Astrocyte (in vitro differentiated cells and primary cell): ENCODE measurements at regions not wholly inside any gene's neighbourhood (a gene's known extent, or its start where the extent isn't known, plus 50 kb on each side); places are given as distances from the start of the nearest gene placed in this dataset.

Experiments
- DNase-seq: peaks from one replicate; pipeline ENCODE4 v3.0.0-alpha.2; 2010; ENCODE audit warnings: low read depth
- FAIRE-seq: peaks from 2 replicates; lab custom pipeline; 2011; peaks lifted over from hg19 to GRCh38; lab: Jason Lieb, UNC
- H2AFZ ChIP-seq: 2 replicates; pipeline ENCODE4 v1.6.0; 2012; ENCODE audit warnings: low read depth, low read length, inconsistent platforms
- H3K27ac ChIP-seq: 2 replicates; pipeline ENCODE4 v1.5.1; 2011; ENCODE audit warnings: low read depth, low read length, inconsistent platforms
- H3K27me3 ChIP-seq: 2 replicates; pipeline ENCODE4 v1.6.0; 2011; ENCODE audit warnings: low read length, inconsistent platforms; ENCODE audit not compliant: insufficient read depth
- H3K36me3 ChIP-seq: 2 replicates; pipeline ENCODE4 v1.5.1; 2011; ENCODE audit warnings: low read length, inconsistent platforms; ENCODE audit not compliant: insufficient read depth
- H3K4me1 ChIP-seq: 2 replicates; pipeline ENCODE4 v1.5.1; 2011; ENCODE audit warnings: low read length, inconsistent platforms; ENCODE audit not compliant: insufficient read depth
- H3K4me2 ChIP-seq: 2 replicates; pipeline ENCODE4 v1.6.0; 2012; ENCODE audit warnings: low read length, inconsistent platforms
- H3K4me3 ChIP-seq: 2 replicates; pipeline ENCODE4 v1.5.1; 2011; ENCODE audit warnings: low read depth, mild to moderate bottlenecking, low read length, inconsistent platforms; ENCODE audit not compliant: insufficient read depth
- H3K79me2 ChIP-seq: 2 replicates; pipeline ENCODE4 v1.6.0; 2012; ENCODE audit warnings: mild to moderate bottlenecking, low read length, inconsistent platforms; ENCODE audit not compliant: insufficient read depth
- H3K9ac ChIP-seq: 2 replicates; pipeline ENCODE4 v1.6.0; 2012; ENCODE audit warnings: mild to moderate bottlenecking, low read length, inconsistent platforms
- H3K9me3 ChIP-seq: 2 replicates; pipeline ENCODE4 v1.5.1; 2012; ENCODE audit warnings: low read depth, mild to moderate bottlenecking, low read length, inconsistent platforms; ENCODE audit not compliant: insufficient read depth
- H4K20me1 ChIP-seq: 2 replicates; pipeline ENCODE4 v1.6.0; 2012; ENCODE audit warnings: low read length, inconsistent platforms; ENCODE audit not compliant: insufficient read depth
- H3K27ac Mint-ChIP-seq: one replicate; pipeline ENCODE4 v1.8.0; 2021; ENCODE audit warnings: mild to moderate bottlenecking, mixed read lengths; ENCODE audit not compliant: unreplicated experiment
- H3K27me3 Mint-ChIP-seq: one replicate; pipeline ENCODE4 v1.8.0; 2021; ENCODE audit warnings: low read depth, mixed read lengths; ENCODE audit not compliant: unreplicated experiment
- H3K36me3 Mint-ChIP-seq: one replicate; pipeline ENCODE4 v1.8.0; 2021; ENCODE audit warnings: low read depth, mixed read lengths; ENCODE audit not compliant: unreplicated experiment
- H3K4me1 Mint-ChIP-seq: one replicate; pipeline ENCODE4 v1.8.0; 2021; ENCODE audit warnings: low read depth, mixed read lengths; ENCODE audit not compliant: unreplicated experiment
- H3K4me3 Mint-ChIP-seq: one replicate; pipeline ENCODE4 v1.8.0; 2021; ENCODE audit warnings: mild to moderate bottlenecking, moderate library complexity, mixed read lengths; ENCODE audit not compliant: unreplicated experiment
- H3K9me3 Mint-ChIP-seq: one replicate; pipeline ENCODE4 v1.8.0; 2021; ENCODE audit warnings: mild to moderate bottlenecking, mixed read lengths; ENCODE audit not compliant: unreplicated experiment
- CTCF ChIP-seq: IDR thresholded peaks from 2 replicates; pipeline ENCODE4 v1.5.1; 2011; ENCODE audit warnings: low read depth, mild to moderate bottlenecking, inconsistent platforms, low read length, moderate library complexity; ENCODE audit not compliant: insufficient read depth
- EZH2 ChIP-seq: IDR thresholded peaks from 2 replicates; pipeline ENCODE4 v1.6.1; 2012; ENCODE audit warnings: mild to moderate bottlenecking, low read length, inconsistent platforms; ENCODE audit not compliant: insufficient read depth

GRCh38 chrX:98071331-98071730 lies 1187.6 kb downstream of the RPA4 start:
- H3K27me3 Mint-ChIP-seq = no peaks in the 10 kb centered on the region
- no peaks in the 10 kb centered on the region for H3K9me3 Mint-ChIP-seq
- no peak for DNase-seq
- H3K4me1 ChIP-seq = peaks cover 5% of the 10 kb centered on the region
- TF ChIP-seq CTCF = no peak
- no peak for TF ChIP-seq EZH2
- H4K20me1 ChIP-seq = no peaks in the 10 kb centered on the region
- H3K4me1 Mint-ChIP-seq = peaks cover 39% of the 10 kb centered on the region
- peak overlapping the region; percentile 43 for H3K27ac Mint-ChIP-seq
- no peak overlapping the region for H2AFZ ChIP-seq
- H3K27ac ChIP-seq = no peak overlapping the region
- no peak overlapping the region for H3K4me3 Mint-ChIP-seq
- no peaks in the 10 kb centered on the region for H3K36me3 Mint-ChIP-seq
- no peaks in the 10 kb centered on the region for H3K36me3 ChIP-seq
- H3K4me3 ChIP-seq = no peak overlapping the region
- no peak overlapping the region for H3K4me2 ChIP-seq
- H3K27me3 ChIP-seq = no peaks in the 10 kb centered on the region
- no peak overlapping the region for H3K9ac ChIP-seq
- H3K79me2 ChIP-seq = no peaks in the 10 kb centered on the region
- no peaks in the 10 kb centered on the region for H3K9me3 ChIP-seq
- FAIRE-seq = peak; percentile 49

- no peaks in the 10 kb centered on the region for H3K36me3 Mint-ChIP-seq
- H3K9me3 Mint-ChIP-seq = no peaks in the 10 kb centered on the region
- no peaks in the 10 kb centered on the region for H3K27me3 ChIP-seq
- no peak overlapping the region for H3K9ac ChIP-seq
- H2AFZ ChIP-seq = no peak overlapping the region
- H3K4me3 Mint-ChIP-seq = no peak overlapping the region
- no peak for TF ChIP-seq CTCF
- no peak for TF ChIP-seq EZH2
- no peaks in the 10 kb centered on the region for H3K27me3 Mint-ChIP-seq
- no peaks in the 10 kb centered on the region for H3K79me2 ChIP-seq
- no peak overlapping the region for H3K4me2 ChIP-seq
- no peaks in the 10 kb centered on the region for H4K20me1 ChIP-seq
- H3K4me1 ChIP-seq = no peaks in the 10 kb centered on the region
- H3K9me3 ChIP-seq = no peaks in the 10 kb centered on the region
- H3K27ac ChIP-seq = no peak overlapping the region
- H3K4me3 ChIP-seq = no peak overlapping the region
- peaks cover 4% of the 10 kb centered on the region for H3K4me1 Mint-ChIP-seq
- no peak for DNase-seq
- H3K36me3 ChIP-seq = no peaks in the 10 kb centered on the region
- no peak overlapping the region for H3K27ac Mint-ChIP-seq
- peak; percentile 95 for FAIRE-seq
Measured at GRCh38 chrX:98077440-98077839, 1193.7 kb downstream of the RPA4 start.

- Histone ChIP-seq H3K79me2 (no peaks in the 10 kb centered on the region), H3K4me3 (no peak overlapping the region), H3K4me1 (no peaks in the 10 kb centered on the region), H3K4me2 (no peak overlapping the region), H3K36me3 (no peaks in the 10 kb centered on the region), H3K9ac (no peak overlapping the region), H3K27ac (no peak overlapping the region), H3K9me3 (no peaks in the 10 kb centered on the region), H3K27me3 (no peaks in the 10 kb centered on the region), H4K20me1 (no peaks in the 10 kb centered on the region), H2AFZ (no peak overlapping the region)
- no peaks in the 10 kb centered on the region for H3K4me1 Mint-ChIP-seq
- no peaks in the 10 kb centered on the region for H3K9me3 Mint-ChIP-seq
- H3K4me3 Mint-ChIP-seq = no peak overlapping the region
- no peak overlapping the region for H3K27ac Mint-ChIP-seq
- FAIRE-seq (no peak), DNase-seq (no peak)
- no peaks in the 10 kb centered on the region for H3K27me3 Mint-ChIP-seq
- no peaks in the 10 kb centered on the region for H3K36me3 Mint-ChIP-seq
- TF ChIP-seq CTCF (no peak), EZH2 (no peak)
Measured at GRCh38 chrX:98111684-98112083, 1228.0 kb downstream of the RPA4 start.
